Keratinocyte (primary cell): ENCODE measurements at regions not wholly inside any gene's neighbourhood (a gene's known extent, or its start where the extent isn't known, plus 50 kb on each side); places are given as distances from the start of the nearest gene placed in this dataset.

Experiments
- DNase-seq: peaks from one replicate; pipeline ENCODE4 v3.0.0-alpha.2; 2011; ENCODE audit warnings: low read depth, missing footprints, low spot score
- FAIRE-seq: peaks from 2 replicates; lab custom pipeline; 2011; peaks lifted over from hg19 to GRCh38; lab: Jason Lieb, UNC
- H2AFZ ChIP-seq: 2 replicates; pipeline ENCODE4 v1.6.0; 2012; ENCODE audit warnings: low read length, control low read depth, inconsistent platforms; ENCODE audit not compliant: control insufficient read depth
- H3K27ac ChIP-seq: 2 replicates; pipeline ENCODE4 v1.5.1; 2011; ENCODE audit warnings: low read length; ENCODE audit not compliant: control insufficient read depth, insufficient read depth
- H3K27me3 ChIP-seq: 3 replicates; pipeline ENCODE4 v1.6.0; 2011; ENCODE audit warnings: low read length; ENCODE audit not compliant: control insufficient read depth, insufficient read depth; ENCODE audit errors: extremely low read depth
- H3K36me3 ChIP-seq, 2 experiments: 2 replicates in 1 of 2; 3 replicates in 1 of 2; pipeline ENCODE4 v1.5.1; 2011; ENCODE audit warnings: low read length in 2 of 2, mild to moderate bottlenecking in 1 of 2; ENCODE audit not compliant: control insufficient read depth in 2 of 2, insufficient read depth in 2 of 2; ENCODE audit errors: extremely low read depth in 1 of 2
- H3K4me1 ChIP-seq: 3 replicates; pipeline ENCODE4 v1.5.1; 2011; ENCODE audit warnings: low read length; ENCODE audit not compliant: control insufficient read depth, insufficient read depth; ENCODE audit errors: extremely low read depth
- H3K4me2 ChIP-seq: 3 replicates; pipeline ENCODE4 v1.6.0; 2011; ENCODE audit warnings: low read depth, low read length; ENCODE audit not compliant: control insufficient read depth, insufficient read depth; ENCODE audit errors: extremely low read depth
- H3K4me3 ChIP-seq, 3 experiments: fragments of 200-600 bp in 1 of 3; sonication (generic) in 1 of 3; 2 replicates in 2 of 3; 3 replicates in 1 of 3; pipeline ENCODE4 v1.5.1; 2011 to 2016; ENCODE audit warnings: low read length in 3 of 3, mild to moderate bottlenecking in 3 of 3, control low read depth in 2 of 3, inconsistent platforms in 1 of 3, low read depth in 1 of 3, mixed read lengths in 1 of 3, mixed run types in 1 of 3, moderate library complexity in 1 of 3; ENCODE audit not compliant: control insufficient read depth in 2 of 3, insufficient read depth in 2 of 3; ENCODE audit errors: extremely low read depth in 1 of 3
- H3K79me2 ChIP-seq: 2 replicates; pipeline ENCODE4 v1.6.0; 2012; ENCODE audit warnings: low read length; ENCODE audit not compliant: control insufficient read depth, insufficient read depth
- H3K9ac ChIP-seq: 3 replicates; pipeline ENCODE4 v1.6.0; 2011; ENCODE audit warnings: low read length; ENCODE audit not compliant: control insufficient read depth, insufficient read depth; ENCODE audit errors: extremely low read depth
- H3K9me1 ChIP-seq: 3 replicates; pipeline ENCODE4 v1.6.0; 2011; ENCODE audit warnings: low read length; ENCODE audit not compliant: control insufficient read depth, insufficient read depth; ENCODE audit errors: extremely low read depth
- H3K9me3 ChIP-seq: 2 replicates; pipeline ENCODE4 v1.5.1; 2012; ENCODE audit warnings: low read depth, low read length; ENCODE audit not compliant: control insufficient read depth
- H4K20me1 ChIP-seq: 3 replicates; pipeline ENCODE4 v1.6.0; 2011; ENCODE audit warnings: low read length; ENCODE audit not compliant: control insufficient read depth, insufficient read depth; ENCODE audit errors: extremely low read depth
- CTCF ChIP-seq, 3 experiments: IDR thresholded peaks in 1 of 3; conservative IDR thresholded peaks in 1 of 3; optimal IDR thresholded peaks in 1 of 3; 2 replicates in 2 of 3; 3 replicates in 1 of 3; pipeline versions ENCODE3 to v1.5.1; 2011; ENCODE audit warnings: low read length in 3 of 3, mild to moderate bottlenecking in 3 of 3, moderate library complexity in 2 of 3, control low read depth in 1 of 3, inconsistent platforms in 1 of 3; ENCODE audit not compliant: insufficient read depth in 2 of 3; ENCODE audit errors: extremely low read depth in 1 of 3
- EZH2 ChIP-seq: IDR thresholded peaks from one replicate; pipeline ENCODE4 v1.6.1; 2012; ENCODE audit warnings: inconsistent platforms, mild to moderate bottlenecking, low read length, moderate library complexity
- dilution Hi-C: fragments of 300-500 bp; cut with MboI; formaldehyde crosslinking; loops from one replicate; pipeline ENCODE4 v1.7.0; 2020; ENCODE audit warnings: low sequenced_read_pairs; ENCODE audit not compliant: extremely low pct_ligation_motif_present

- H3K9me3 ChIP-seq: no peaks in the 10 kb centered on the region
- H3K27me3 ChIP-seq: no peaks in the 10 kb centered on the region
- H4K20me1 ChIP-seq: no peaks in the 10 kb centered on the region
- dilution Hi-C loops: no loop called here
- H3K79me2 ChIP-seq: no peaks in the 10 kb centered on the region
- DNase-seq: no peak
- FAIRE-seq: no peak
- TF ChIP-seq CTCF (optimal IDR thresholded peaks at IDR 0.05 in 1 of 3, IDR thresholded peaks at IDR 0.05 in 1 of 3, conservative IDR thresholded peaks at IDR 0.05 in 1 of 3; ENCODE audit: extremely low read depth in 1 of 3, insufficient read depth in 2 of 3, low read length in 3 of 3) (no peak), EZH2 (no peak)
- no peak overlapping the region for H3K4me2 ChIP-seq
- no peaks in the 10 kb centered on the region for H3K36me3 ChIP-seq
- no peak overlapping the region for H3K27ac ChIP-seq
- no peak overlapping the region for H3K4me3 ChIP-seq
- H2AFZ ChIP-seq: no peak overlapping the region
- H3K9ac ChIP-seq: no peak overlapping the region
- no peaks in the 10 kb centered on the region for H3K4me1 ChIP-seq
- H3K9me1 ChIP-seq: no peaks in the 10 kb centered on the region
Observed at GRCh38 chr13:105232006-105232405, 1303.5 kb downstream of the EFNB2 start.

GRCh38 chr13:105231579-105231978 lies 1303.9 kb downstream of the EFNB2 start:
- Histone ChIP-seq H3K4me3 (no peak overlapping the region), H3K4me2 (no peak overlapping the region), H3K27ac (no peak overlapping the region), H3K27me3 (no peaks in the 10 kb centered on the region), H3K36me3 (no peaks in the 10 kb centered on the region), H4K20me1 (no peaks in the 10 kb centered on the region), H2AFZ (no peak overlapping the region), H3K9me1 (no peaks in the 10 kb centered on the region), H3K4me1 (no peaks in the 10 kb centered on the region), H3K9ac (no peak overlapping the region), H3K9me3 (no peaks in the 10 kb centered on the region), H3K79me2 (no peaks in the 10 kb centered on the region)
- TF ChIP-seq EZH2: no peak
- no peak for TF ChIP-seq CTCF (optimal IDR thresholded peaks at IDR 0.05 in 1 of 3, IDR thresholded peaks at IDR 0.05 in 1 of 3, conservative IDR thresholded peaks at IDR 0.05 in 1 of 3; ENCODE audit: extremely low read depth in 1 of 3, insufficient read depth in 2 of 3, low read length in 3 of 3)
- dilution Hi-C loops: no loop called here
- DNase-seq (no peak), FAIRE-seq (no peak)
